ENCODE measurements at regions not wholly inside any gene's neighbourhood (a gene's known extent, or its start where the extent isn't known, plus 50 kb on each side); places are given as distances from the start of the nearest gene placed in this dataset.

DNA sequence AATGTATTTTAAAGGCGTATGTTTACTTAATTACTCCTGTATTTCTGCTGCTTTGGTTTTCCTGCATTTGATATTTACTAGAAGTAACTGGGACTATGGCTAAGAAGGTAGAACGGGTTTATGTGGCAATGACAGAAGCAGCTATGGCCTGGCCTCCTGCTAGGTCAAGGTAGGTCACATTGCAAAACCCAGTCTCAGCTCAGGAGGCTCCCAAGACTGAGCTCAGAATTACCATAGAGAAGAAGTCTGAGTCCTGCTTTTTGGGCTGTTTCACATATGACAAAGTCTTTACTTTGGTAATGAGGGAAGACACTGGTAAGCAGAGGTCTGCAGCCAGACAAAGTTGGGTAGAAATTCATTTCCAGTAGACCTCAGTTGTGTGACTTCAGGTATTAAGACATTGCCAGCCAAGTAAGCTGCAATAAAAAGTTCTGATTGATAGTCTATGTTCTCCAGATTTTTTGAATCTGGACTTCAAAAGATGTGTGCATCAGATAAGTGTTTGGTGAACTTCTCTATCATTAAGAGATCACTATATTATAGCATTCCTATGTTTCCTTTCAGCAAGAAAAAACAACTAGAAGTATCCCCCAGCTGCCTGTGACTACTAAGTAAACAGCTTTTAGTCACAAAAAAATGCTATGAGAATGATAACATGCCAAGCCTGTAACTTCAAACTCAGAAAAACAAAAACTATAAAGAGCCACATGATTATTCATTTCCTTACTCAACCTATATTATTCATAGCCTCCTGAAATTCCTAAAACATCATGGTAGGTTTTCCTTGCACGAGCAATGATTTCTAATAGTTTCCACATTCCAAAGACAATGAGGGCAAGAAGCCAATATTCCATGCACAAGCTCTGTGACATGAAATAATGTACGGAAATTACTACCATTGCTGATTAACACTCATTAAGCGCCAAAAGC is 312.3 kb downstream of the HAO1 start:
- no peak for DNase-seq (ENCODE audit: low spot score)

DNA sequence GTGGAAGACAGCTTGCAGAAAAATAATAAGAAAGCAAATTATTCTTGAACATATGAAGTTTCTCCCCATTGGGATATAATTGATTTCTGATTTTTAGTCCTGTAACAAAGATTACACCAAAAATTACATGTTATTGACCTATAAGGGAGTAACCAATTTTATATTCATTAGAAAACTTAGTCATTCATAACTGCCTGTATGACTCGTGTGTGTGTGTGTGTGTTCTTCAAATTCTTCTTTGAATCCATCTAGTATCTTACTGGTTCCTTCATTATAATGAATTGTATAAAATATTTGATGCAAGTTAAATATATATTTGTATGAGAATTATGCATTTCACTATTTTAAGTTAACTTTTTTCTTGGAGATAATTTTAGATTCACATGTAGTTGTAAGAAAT is 310.4 kb downstream of the HAO1 start:
- no peak for DNase-seq (ENCODE audit: low spot score)

- no peak for DNase-seq (ENCODE audit: low spot score)
These were observed 303.1 kb downstream of the HAO1 start for GRCh38 chr20:7637184-7637583.

GRCh38 chr20:7650086-7650879 is 290.0 kb downstream of the HAO1 start:
- DNase-seq (ENCODE audit: low spot score) = peak; percentile 42

GRCh38 chr20:7654231-7654630 is 286.0 kb downstream of the HAO1 start:
- no peak for DNase-seq (ENCODE audit: low spot score)

GRCh38 chr20:7656687-7657467 is 283.4 kb downstream of the HAO1 start:
- no peak for DNase-seq (ENCODE audit: low spot score)

- no peak for DNase-seq (ENCODE audit: low spot score)
These were observed 282.7 kb downstream of the HAO1 start for GRCh38 chr20:7657569-7657968.

DNA sequence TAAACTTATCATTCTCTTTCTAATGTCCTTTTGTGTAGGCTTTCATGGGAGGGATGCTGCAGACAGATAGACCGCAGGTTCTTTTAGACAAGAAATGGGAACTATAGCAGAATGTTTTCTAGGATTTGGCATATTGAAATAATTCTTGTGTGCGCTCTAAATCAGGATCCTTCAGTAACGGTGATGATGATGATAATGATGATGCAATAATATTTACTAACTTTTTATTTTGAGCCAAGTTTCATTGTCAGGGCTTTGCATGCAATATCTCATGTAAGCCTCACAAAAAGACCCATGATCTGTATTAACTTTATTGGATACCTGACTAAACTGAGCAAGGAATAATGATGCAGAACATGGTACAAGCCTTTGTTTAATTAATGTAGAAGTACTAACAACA is 280.1 kb downstream of the HAO1 start:
- no peak for DNase-seq (ENCODE audit: low spot score)

DNA sequence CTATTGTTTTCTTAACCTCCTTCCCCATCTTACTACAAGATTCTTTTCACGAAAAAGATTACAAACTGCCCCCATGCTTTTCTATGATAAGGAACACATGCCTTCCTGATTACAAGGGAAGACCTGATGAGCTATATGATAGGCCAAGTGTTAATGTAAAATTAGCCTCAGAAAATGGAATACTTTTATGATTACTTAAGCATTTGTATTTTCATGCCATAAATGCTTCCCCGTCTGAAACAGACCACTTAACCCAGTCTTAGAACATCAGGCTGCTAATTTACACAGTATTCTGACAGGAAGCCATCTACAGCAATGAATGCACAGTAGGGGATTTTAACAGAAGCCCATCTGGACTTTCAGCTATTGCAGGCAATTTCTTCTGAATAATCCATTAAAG is 274.9 kb downstream of the HAO1 start:
- no peak for DNase-seq (ENCODE audit: low spot score)

GRCh38 chr20:7667194-7667593 is 273.1 kb downstream of the HAO1 start:
- no peak for DNase-seq (ENCODE audit: low spot score)

- no peak for DNase-seq (ENCODE audit: low spot score)
These were observed 267.7 kb downstream of the HAO1 start for GRCh38 chr20:7672571-7672970.

DNA sequence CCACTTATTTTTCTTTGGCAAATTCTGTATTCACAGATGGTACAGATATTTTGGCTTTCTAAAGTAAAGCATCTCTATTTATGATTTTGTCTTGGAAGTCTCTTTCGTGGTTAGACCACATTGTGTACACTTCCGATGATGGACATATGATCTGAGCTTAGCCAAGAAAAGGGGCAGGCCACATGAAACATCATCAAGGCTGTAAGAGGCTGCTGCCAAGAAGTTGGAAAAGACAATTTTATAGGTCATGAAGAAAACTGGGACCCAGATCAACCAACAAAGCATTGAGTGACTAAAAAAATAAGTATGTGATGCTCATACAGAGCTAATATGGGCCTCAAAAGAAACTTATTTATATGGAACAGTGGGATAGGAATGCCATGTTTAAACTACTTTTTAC is 266.4 kb downstream of the HAO1 start:
- DNase-seq (ENCODE audit: low spot score) = peak; percentile 31

DNA sequence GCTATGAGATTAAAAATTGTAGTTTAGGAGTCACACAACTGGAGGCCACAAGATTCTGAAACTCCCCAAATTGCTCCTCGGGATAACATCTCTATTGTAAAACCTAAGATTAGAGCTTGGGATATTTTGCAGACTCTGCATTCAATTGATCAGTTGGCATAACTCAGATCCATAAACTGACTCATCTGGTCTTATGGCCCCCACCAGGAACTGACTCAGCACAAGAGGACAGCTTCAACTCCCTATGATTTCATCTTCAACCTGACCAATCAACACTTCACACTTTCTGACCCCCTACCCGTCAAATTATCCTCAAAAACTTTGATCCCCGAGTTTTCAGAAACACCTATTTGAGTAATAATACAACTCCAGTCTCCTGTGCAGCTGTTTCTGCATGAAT is 257.3 kb downstream of the HAO1 start:
- DNase-seq (ENCODE audit: low spot score) = no peak

- DNase-seq (ENCODE audit: low spot score) = no peak
These were observed 253.2 kb downstream of the HAO1 start for GRCh38 chr20:7687065-7687464.

DNA sequence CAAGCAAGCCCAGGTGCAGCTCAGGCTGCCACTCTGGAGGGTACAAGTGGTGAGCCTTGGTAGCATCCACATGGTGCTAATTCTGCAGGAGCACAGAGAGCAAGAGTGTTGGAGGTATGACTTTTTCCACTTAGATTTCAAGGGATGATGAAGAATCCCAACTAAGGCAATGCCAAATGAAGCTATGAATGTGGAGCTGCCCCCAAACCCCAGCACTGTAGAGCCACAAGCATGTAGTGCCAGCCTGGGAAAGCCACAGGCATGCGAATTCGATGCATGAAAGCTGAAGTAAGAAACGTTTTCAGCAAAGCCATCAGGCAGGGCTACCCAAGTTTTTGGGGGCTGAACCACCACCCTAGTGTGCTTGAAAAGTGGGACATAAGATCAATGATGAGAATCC is 251.1 kb downstream of the HAO1 start:
- DNase-seq (ENCODE audit: low spot score) = no peak

DNA sequence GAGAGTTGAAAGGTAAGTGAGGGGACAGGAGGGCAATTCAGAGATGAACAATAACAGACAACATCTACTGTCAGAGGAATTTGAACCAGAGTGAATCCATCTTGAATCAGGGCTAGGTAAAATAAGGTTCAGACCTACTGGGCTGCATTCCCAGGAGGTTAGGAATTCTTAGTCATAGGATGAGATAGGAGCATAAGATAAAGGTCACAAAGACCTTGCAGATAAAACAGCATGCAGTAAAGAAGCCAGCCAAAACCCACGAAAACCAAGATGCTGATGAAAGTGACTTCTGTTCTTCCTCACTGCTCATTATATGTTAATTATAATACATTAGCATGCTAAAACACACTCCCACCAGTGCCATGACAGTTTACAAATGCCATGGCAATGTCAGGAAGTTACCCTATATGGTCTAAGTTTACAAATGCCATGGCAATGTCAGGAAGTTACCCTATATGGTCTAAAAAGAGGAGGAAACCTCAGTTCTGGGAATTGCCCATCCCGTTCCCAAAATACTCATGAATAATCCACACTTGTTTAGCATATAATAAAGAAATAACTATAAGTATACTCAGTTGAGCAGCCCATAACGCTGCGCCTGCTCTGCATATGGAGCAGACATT is 248.5 kb downstream of the HAO1 start:
- no peak for DNase-seq (ENCODE audit: low spot score)

DNA sequence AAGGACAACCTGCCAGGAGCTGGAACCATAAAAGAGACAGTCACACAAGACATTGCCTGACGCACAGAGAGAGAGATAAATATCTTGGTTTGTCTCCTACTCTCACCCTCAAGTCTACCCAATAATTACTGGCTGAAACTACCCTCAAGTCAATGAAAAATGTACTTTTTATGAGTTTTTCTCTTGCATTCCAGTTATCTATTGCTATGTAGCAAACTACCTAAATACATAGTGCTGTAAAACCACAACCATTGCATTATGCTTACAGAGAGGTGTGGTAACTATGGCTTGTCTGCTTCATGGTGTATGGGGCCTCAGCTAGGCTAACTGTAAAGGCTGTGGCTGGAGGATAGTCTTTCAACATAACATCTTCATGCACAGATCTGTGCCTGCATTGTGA is 247.8 kb downstream of the HAO1 start:
- no peak for DNase-seq (ENCODE audit: low spot score)

DNA sequence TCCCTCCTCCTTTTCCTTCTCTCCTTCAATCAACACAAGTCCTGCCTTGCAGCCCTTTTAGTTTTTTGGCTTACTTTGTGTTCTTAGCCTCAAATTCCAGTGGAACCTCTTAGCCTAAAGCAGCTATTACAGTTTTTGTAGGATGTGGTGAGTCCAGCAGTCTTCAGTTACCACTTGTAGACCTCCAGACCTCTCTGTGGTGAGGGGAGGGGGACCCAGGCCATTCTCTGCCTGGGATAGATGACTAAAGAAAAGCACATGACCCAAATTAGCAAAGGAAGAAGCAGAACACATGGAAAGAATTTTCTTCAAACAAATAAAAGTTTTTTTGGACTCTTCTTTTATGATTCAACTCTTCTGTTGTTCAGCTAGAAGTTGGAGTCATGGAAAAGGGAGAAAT is 246.5 kb downstream of the HAO1 start:
- no peak for DNase-seq (ENCODE audit: low spot score)

DNA sequence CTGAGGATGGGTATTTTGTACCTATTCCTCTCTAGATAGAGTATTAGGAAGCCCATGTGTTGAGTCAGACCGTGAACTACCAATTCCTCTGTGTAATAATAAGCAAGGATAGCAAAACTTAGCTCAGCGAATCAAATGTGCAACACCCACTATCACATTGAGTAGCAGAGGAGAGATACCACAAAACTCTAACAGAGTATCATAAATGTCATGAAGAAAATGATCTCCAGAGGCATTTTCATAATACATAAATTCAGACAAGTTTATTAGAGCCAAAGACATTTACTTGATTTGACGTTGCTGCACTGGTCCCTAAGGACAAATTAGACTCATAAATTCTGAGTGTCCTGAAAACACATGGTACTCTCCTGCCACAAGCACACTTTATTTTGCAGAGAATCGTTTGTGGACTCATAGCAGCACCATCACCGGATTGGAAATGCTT is 245.2 kb downstream of the HAO1 start:
- DNase-seq (ENCODE audit: low spot score) = no peak

GRCh38 chr20:7695635-7696034 is 244.6 kb downstream of the HAO1 start:
- DNase-seq (ENCODE audit: low spot score) = peak; percentile 8

GRCh38 chr20:7696311-7696710 is 243.9 kb downstream of the HAO1 start:
- no peak for DNase-seq (ENCODE audit: low spot score)

DNA sequence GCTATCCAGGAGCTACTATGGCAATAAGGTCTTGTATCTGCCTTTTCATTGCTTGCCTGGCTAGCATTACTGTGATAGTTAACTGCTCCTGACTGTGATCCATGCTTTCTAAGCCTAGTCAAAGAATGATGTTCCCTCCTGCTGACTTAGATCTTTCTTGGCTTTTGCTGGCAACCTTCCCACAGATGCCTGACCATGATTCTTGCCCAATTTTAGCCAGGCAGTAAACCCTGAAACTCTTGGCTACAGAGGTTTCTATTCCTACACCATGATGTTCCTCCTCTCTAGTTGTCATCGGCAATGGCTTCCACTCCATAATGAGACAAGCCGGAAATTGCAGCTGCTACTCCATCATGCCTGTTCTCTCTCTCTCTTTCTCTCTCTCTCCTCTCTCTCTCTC is 238.1 kb downstream of the HAO1 start:
- DNase-seq (ENCODE audit: low spot score) = no peak

All from H4 (cell line).